GM12891 (cell line): ENCODE measurements at regions not wholly inside any gene's neighbourhood (a gene's known extent, or its start where the extent isn't known, plus 50 kb on each side); places are given as distances from the start of the nearest gene placed in this dataset.

Experiments
- DNase-seq: peaks from one replicate; pipeline ENCODE4 v3.0.0; 2011; ENCODE audit warnings: low spot score; ENCODE audit not compliant: insufficient read length
- FAIRE-seq: peaks from 2 replicates; lab custom pipeline; 2011; peaks lifted over from hg19 to GRCh38; lab: Jason Lieb, UNC
- PAX5 ChIP-seq: IDR thresholded peaks from 2 replicates; pipeline ENCODE4 v1.6.1; 2011; ENCODE audit warnings: low read length, moderate library complexity, mild to moderate bottlenecking; ENCODE audit not compliant: insufficient read depth, severe bottlenecking
- POLR2A ChIP-seq: IDR thresholded peaks from 2 replicates; pipeline ENCODE4 v1.6.1; 2011; ENCODE audit warnings: low read depth, low read length, control low read depth
- POLR2AphosphoS5 ChIP-seq: IDR thresholded peaks from 2 replicates; pipeline ENCODE4 v1.6.1; 2011; ENCODE audit warnings: low read depth, low read length, control low read depth
- POU2F2 ChIP-seq: IDR thresholded peaks from 2 replicates; pipeline ENCODE4 v1.6.1; 2011; ENCODE audit warnings: low read depth, mild to moderate bottlenecking, control low read depth, low read length, moderate library complexity
- SPI1 ChIP-seq: IDR thresholded peaks from 2 replicates; pipeline ENCODE4 v1.6.1; 2011; ENCODE audit warnings: low read depth, low read length, control low read depth
- TAF1 ChIP-seq: IDR thresholded peaks from 2 replicates; pipeline ENCODE4 v1.6.1; 2011; ENCODE audit warnings: low read depth, low read length, control low read depth

DNA sequence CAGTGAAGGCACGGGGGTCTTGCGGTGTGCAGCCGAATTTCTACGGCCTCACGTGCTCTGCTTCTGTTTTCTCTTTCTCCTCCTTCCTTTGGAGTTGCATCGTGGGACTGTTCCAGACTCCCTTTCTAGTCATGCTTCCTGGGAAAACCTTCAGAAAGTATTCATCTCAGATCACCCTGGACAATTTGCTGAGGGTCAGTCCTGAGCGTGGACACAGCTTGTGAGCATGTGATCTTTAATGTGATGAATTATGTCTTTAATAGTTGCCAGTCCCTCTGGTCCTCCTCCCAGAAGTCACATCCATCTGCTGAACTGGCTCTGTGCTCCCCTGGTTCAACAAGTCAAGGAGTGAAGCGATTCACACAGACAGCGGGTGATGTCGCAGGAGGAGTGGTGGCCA is 145.0 kb upstream of the PDE10A start:
- TF ChIP-seq POU2F2: no peak
- TF ChIP-seq PAX5: no peak
- TF ChIP-seq POLR2AphosphoS5: no peak
- TF ChIP-seq TAF1: no peak
- no peak for TF ChIP-seq SPI1
- TF ChIP-seq POLR2A: no peak
- DNase-seq (no peak), FAIRE-seq (no peak)

- DNase-seq (no peak), FAIRE-seq (no peak)
- TF ChIP-seq PAX5 (no peak), POLR2AphosphoS5 (no peak), POLR2A (no peak), TAF1 (no peak), SPI1 (no peak), POU2F2 (no peak)
Measured at GRCh38 chr6:165807249-165807960, 144.4 kb upstream of the PDE10A start.

- FAIRE-seq (no peak), DNase-seq (no peak)
- TF ChIP-seq PAX5 (no peak), POLR2AphosphoS5 (no peak), POU2F2 (no peak), POLR2A (no peak), SPI1 (no peak), TAF1 (no peak)
Measured at GRCh38 chr6:165806126-165806810, 143.2 kb upstream of the PDE10A start.

DNA sequence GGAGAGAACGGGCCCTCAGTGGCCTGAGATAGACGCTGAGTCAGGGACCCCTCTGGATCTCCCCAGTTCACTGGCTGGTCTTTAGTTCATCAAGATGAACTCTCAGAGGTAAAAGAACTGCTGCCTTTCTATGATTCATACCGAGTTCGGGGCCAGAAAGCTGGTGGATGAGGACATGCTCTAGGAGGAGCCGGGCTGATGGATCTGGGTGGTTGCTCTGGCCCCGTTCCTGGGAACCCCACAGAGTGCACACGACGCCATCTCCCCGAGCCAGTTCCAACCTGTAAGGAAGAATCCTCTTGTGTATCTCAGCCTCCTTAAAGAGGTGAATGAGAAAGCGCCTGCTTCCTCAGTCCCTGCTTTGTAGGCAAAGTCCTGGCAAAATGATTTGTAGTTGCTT is 142.6 kb upstream of the PDE10A start:
- TF ChIP-seq POLR2A: no peak
- TF ChIP-seq POLR2AphosphoS5: no peak
- TF ChIP-seq SPI1: no peak
- no peak for TF ChIP-seq POU2F2
- TF ChIP-seq PAX5: no peak
- TF ChIP-seq TAF1: no peak
- no peak for DNase-seq
- FAIRE-seq: no peak

DNA sequence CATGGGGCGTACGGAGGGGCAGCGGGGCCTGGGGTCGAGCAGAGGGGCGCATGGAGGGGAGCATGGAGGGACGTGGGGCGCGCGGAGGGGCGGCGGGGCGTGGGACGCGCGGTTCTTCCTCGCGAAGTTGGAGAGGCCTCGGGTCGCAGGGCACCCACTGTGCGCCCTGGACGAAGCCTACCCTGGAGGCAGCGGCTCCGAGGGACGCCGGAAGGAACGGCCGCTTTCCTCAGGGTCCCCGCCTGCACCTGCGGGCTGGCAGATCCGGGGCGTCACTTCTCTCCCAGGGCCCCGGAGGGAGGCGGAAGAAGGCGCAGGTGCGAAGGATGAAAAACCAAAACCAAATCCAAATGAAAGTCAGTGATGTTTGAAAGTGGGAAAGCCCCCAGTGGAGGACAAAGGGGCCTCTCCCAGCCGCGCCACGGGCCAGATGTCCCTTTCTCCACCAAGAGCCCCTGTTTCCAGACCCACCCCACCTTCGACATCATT is 142.1 kb upstream of the PDE10A start:
- FAIRE-seq (no peak), DNase-seq (no peak)
- TF ChIP-seq TAF1: no peak
- no peak for TF ChIP-seq POLR2AphosphoS5
- no peak for TF ChIP-seq POLR2A
- no peak for TF ChIP-seq POU2F2
- no peak for TF ChIP-seq SPI1
- no peak for TF ChIP-seq PAX5

DNA sequence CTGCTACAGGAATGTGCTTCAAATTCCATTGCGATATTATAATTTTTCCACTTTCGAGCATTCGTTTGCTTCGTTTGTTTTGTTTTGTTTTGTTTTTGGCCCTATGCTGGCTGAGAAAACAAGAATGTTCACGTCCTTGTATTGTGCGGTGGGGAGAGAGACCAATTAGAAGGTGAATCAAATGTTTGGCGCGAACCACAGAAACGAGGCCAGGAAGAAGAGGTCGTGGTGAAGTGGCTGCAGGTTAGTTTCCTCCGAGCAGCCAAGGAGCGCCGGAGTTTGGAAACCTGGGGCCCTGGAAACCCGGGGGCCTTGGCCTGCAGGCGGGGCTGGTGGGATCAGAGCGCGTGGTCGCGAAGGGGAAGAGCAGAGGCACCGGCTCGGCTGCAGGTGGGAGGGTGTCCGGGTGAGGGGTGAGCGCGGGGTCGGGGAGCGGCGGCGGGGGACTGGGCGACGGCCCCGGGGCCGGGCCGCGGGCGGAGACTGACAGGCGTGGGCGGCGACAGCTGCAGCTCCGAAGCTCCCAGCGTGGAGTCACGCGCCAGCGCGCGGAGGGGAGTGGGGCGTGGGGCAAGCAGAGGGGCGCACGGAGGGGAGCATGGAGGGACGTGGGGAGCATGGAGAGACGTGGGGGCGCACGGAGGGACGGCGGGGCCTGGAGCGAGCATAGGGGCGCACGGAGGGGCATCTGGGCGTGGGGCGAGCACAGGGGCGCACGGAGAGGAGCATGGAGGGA is 141.5 kb upstream of the PDE10A start:
- TF ChIP-seq POLR2AphosphoS5: no peak
- no peak for TF ChIP-seq POU2F2
- no peak for TF ChIP-seq PAX5
- no peak for TF ChIP-seq TAF1
- TF ChIP-seq POLR2A: no peak
- TF ChIP-seq SPI1: no peak
- FAIRE-seq (no peak), DNase-seq (no peak)

- no peak for TF ChIP-seq POLR2A
- FAIRE-seq (no peak), DNase-seq (no peak)
Measured at GRCh38 chr6:165800337-165800736, 137.3 kb upstream of the PDE10A start.

DNA sequence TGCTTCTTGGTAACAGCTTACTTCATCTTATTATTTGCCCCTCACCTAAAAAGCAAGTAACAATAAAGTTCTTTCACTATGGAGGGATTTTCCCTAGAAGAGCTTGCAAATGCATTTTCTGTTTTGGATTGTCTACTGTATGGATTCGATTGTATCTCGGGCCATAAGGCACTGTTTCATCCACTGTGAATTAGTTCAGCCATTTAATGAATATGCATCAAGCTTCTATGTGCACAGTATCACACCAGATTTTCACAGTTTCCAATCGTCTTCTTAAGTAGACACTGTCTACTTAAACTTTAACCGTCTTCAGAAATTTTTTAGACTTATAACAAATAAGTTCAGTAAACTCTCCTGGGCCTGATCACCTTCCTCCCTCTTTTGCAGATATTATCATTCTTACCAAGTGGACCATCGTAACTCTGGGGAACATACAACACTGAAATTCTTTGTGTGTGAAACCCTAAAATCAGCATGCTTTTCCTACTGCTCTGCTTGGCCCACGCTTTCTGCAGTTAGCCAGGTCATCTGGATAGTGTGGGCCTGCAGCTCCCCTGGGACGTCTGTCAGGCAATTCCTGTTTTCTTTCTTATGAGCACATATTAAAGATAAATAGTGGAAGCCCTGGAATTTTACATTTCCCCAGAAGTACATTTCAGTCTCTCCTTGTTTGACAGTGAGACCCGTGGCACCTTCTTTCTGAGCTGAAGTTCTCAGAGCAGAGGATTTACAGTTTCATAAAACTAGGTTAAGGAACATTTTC is 136.5 kb upstream of the PDE10A start:
- FAIRE-seq (no peak), DNase-seq (no peak)
- TF ChIP-seq TAF1: no peak

DNA sequence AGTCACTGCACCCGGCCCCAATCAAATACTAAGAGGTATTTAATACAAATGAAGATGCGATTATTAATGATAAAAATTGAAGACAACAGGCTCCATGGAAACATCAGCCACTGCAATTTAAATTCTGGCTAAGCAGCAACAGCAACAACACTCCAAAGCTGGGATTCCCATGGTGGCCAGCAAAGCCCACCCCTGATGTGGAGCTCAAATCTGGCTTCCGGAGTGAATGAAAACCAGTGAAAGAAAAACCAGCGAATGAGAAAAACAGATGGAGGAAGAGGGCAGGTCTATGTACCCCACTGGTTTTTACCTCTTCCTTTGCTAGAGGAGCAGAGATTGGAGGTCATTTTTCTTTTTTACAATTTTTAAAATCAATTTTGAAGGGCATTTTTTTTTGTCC is 135.9 kb upstream of the PDE10A start:
- no peak for TF ChIP-seq POLR2A
- no peak for TF ChIP-seq PAX5
- no peak for TF ChIP-seq POU2F2
- TF ChIP-seq SPI1: no peak
- TF ChIP-seq POLR2AphosphoS5: no peak
- no peak for TF ChIP-seq TAF1
- no peak for DNase-seq
- no peak for FAIRE-seq
